NCI-H2227 (cell line): ENCODE measurements at regions not wholly inside any gene's neighbourhood (a gene's known extent, or its start where the extent isn't known, plus 50 kb on each side); places are given as distances from the start of the nearest gene placed in this dataset.

Source experiments
- DNase-seq: peaks from one replicate; lab custom pipeline; 2025; ENCODE audit not compliant: unreplicated experiment; lab: John Stamatoyannopoulos, UW

GRCh38 chr1:218863987-218864386 is 309.7 kb upstream of the LYPLAL1 start:
- DNase-seq = no peak

GRCh38 chr1:218865591-218865990 is 308.1 kb upstream of the LYPLAL1 start:
- no peak for DNase-seq

GRCh38 chr1:218866507-218866906 is 307.2 kb upstream of the LYPLAL1 start:
- no peak for DNase-seq

- DNase-seq = no peak
Measured at GRCh38 chr1:218867066-218867465, 306.6 kb upstream of the LYPLAL1 start.

- DNase-seq = no peak
Measured at GRCh38 chr1:218867941-218868626, 305.6 kb upstream of the LYPLAL1 start.

GRCh38 chr1:218869276-218869675 is 304.4 kb upstream of the LYPLAL1 start:
- no peak for DNase-seq

GRCh38 chr1:218872026-218872425 is 301.7 kb upstream of the LYPLAL1 start:
- DNase-seq = no peak

GRCh38 chr1:218872928-218873327 is 300.8 kb upstream of the LYPLAL1 start:
- no peak for DNase-seq

- DNase-seq = no peak
Measured at GRCh38 chr1:218874313-218874712, 299.4 kb upstream of the LYPLAL1 start.

GRCh38 chr1:218874801-218875400 is 298.8 kb upstream of the LYPLAL1 start:
- no peak for DNase-seq

- no peak for DNase-seq
Measured at GRCh38 chr1:218878369-218878768, 295.3 kb upstream of the LYPLAL1 start.

- DNase-seq = no peak
Measured at GRCh38 chr1:218880484-218881060, 293.1 kb upstream of the LYPLAL1 start.

GRCh38 chr1:218882454-218882853 is 291.2 kb upstream of the LYPLAL1 start:
- DNase-seq = no peak

GRCh38 chr1:218886101-218886871 is 287.4 kb upstream of the LYPLAL1 start:
- DNase-seq = no peak

GRCh38 chr1:218887141-218887925 is 286.3 kb upstream of the LYPLAL1 start:
- no peak for DNase-seq

GRCh38 chr1:218890451-218890850 is 283.2 kb upstream of the LYPLAL1 start:
- DNase-seq = no peak

GRCh38 chr1:218891577-218891976 is 282.1 kb upstream of the LYPLAL1 start:
- no peak for DNase-seq

GRCh38 chr1:218895064-218895587 is 278.6 kb upstream of the LYPLAL1 start:
- DNase-seq = no peak

GRCh38 chr1:218896202-218896601 is 277.5 kb upstream of the LYPLAL1 start:
- no peak for DNase-seq

GRCh38 chr1:218898921-218899320 is 274.8 kb upstream of the LYPLAL1 start:
- no peak for DNase-seq

GRCh38 chr1:218900615-218901014 is 273.1 kb upstream of the LYPLAL1 start:
- no peak for DNase-seq
